GM23338 (cell line): ENCODE measurements at regions not wholly inside any gene's neighbourhood (a gene's known extent, or its start where the extent isn't known, plus 50 kb on each side); places are given as distances from the start of the nearest gene placed in this dataset.

Source experiments
- CREB1 ChIP-seq: fragments of 250-450 bp; sonication (Bioruptor Pico); IDR thresholded peaks from 2 replicates; pipeline ENCODE4 v1.5.0; 2020; ENCODE audit warnings: low read depth, mild to moderate bottlenecking, moderate library complexity
- CTCF ChIP-seq, 2 experiments: fragments of 200-600 bp in 1 of 2; sonication (generic) in 1 of 2; conservative IDR thresholded peaks; 2 replicates each; pipeline versions ENCODE4 v1.5.1 to v1.6.1; 2016 to 2017; ENCODE audit warnings: antibody characterized with exemption in 2 of 2, low read depth in 2 of 2, mild to moderate bottlenecking in 2 of 2, moderate library complexity in 1 of 2
- EZH2 ChIP-seq: fragments of 200-600 bp; sonication (generic); IDR thresholded peaks from one replicate; pipeline ENCODE4 v1.8.0; 2017; ENCODE audit warnings: antibody characterized with exemption, mild to moderate bottlenecking, low read depth; ENCODE audit not compliant: unreplicated experiment
- EZH2phosphoT487 ChIP-seq: fragments of 200-600 bp; sonication (generic); IDR thresholded peaks from one replicate; pipeline ENCODE4 v1.8.1; 2018; ENCODE audit warnings: antibody characterized with exemption; ENCODE audit not compliant: unreplicated experiment
- JUNB ChIP-seq: IDR thresholded peaks from one replicate; pipeline ENCODE4 v1.6.1; 2016; ENCODE audit warnings: antibody characterized with exemption; ENCODE audit not compliant: unreplicated experiment
- POLR2AphosphoS5 ChIP-seq: IDR thresholded peaks from 2 replicates; pipeline ENCODE4 v1.6.1; 2016; ENCODE audit warnings: antibody characterized with exemption, low read depth
- ZNF331 ChIP-seq: fragments of 250-450 bp; sonication (Bioruptor Pico); IDR thresholded peaks from 2 replicates; pipeline ENCODE4 v1.5.0; 2020; ENCODE audit warnings: low read depth, mild to moderate bottlenecking, moderate library complexity
- TF ChIP-seq, protein P1 (sequence below): IDR thresholded peaks from one replicate; pipeline ENCODE4 v1.6.1; 2018; ENCODE audit warnings: antibody characterized with exemption; ENCODE audit not compliant: unreplicated experiment
- TF ChIP-seq, protein P2 (sequence below): IDR thresholded peaks from 2 replicates; pipeline ENCODE4 v1.6.1; 2016; ENCODE audit warnings: antibody characterized with exemption

DNA sequence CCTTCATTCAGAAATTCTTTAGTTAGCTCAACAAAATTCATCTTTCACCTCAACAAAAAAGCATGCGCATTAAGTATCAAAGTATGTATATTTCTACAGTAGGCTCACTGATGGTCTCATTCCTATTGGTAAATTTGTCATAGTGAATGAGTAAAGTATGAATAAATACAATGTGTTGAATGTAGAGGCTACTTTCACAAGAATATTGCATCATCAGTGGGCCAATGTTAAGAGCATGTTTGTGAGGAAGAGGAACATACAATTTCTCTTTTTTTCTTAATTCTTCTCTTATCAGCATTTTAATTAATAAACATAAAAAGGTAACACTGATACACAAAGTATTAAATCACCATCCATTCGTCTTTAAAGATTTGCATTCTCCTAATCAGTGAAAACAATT lies 505.1 kb downstream of the CETN3 start:
- TF ChIP-seq CTCF (conservative IDR thresholded peaks at IDR 0.05; ENCODE audit: low read depth in 2 of 2) (no peak), POLR2AphosphoS5 (no peak), EZH2 (no peak), EZH2phosphoT487 (no peak), CREB1 (CRISPR knock-in tag) (no peak), JUNB (no peak), ZNF331 (no peak)
- TF ChIP-seq, protein P1, sequence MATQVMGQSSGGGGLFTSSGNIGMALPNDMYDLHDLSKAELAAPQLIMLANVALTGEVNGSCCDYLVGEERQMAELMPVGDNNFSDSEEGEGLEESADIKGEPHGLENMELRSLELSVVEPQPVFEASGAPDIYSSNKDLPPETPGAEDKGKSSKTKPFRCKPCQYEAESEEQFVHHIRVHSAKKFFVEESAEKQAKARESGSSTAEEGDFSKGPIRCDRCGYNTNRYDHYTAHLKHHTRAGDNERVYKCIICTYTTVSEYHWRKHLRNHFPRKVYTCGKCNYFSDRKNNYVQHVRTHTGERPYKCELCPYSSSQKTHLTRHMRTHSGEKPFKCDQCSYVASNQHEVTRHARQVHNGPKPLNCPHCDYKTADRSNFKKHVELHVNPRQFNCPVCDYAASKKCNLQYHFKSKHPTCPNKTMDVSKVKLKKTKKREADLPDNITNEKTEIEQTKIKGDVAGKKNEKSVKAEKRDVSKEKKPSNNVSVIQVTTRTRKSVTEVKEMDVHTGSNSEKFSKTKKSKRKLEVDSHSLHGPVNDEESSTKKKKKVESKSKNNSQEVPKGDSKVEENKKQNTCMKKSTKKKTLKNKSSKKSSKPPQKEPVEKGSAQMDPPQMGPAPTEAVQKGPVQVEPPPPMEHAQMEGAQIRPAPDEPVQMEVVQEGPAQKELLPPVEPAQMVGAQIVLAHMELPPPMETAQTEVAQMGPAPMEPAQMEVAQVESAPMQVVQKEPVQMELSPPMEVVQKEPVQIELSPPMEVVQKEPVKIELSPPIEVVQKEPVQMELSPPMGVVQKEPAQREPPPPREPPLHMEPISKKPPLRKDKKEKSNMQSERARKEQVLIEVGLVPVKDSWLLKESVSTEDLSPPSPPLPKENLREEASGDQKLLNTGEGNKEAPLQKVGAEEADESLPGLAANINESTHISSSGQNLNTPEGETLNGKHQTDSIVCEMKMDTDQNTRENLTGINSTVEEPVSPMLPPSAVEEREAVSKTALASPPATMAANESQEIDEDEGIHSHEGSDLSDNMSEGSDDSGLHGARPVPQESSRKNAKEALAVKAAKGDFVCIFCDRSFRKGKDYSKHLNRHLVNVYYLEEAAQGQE = no peak
- TF ChIP-seq, protein P2, sequence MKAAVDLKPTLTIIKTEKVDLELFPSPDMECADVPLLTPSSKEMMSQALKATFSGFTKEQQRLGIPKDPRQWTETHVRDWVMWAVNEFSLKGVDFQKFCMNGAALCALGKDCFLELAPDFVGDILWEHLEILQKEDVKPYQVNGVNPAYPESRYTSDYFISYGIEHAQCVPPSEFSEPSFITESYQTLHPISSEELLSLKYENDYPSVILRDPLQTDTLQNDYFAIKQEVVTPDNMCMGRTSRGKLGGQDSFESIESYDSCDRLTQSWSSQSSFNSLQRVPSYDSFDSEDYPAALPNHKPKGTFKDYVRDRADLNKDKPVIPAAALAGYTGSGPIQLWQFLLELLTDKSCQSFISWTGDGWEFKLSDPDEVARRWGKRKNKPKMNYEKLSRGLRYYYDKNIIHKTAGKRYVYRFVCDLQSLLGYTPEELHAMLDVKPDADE = no peak
